Upper lobe of left lung (tissue), 4 donors: ENCODE measurements at regions not wholly inside any gene's neighbourhood (a gene's known extent, or its start where the extent isn't known, plus 50 kb on each side); places are given as distances from the start of the nearest gene placed in this dataset.

Experiments used
- POLR2A ChIP-seq, 4 donors: fragments of 450-650 bp; IDR thresholded peaks; one replicate each; pipeline ENCODE4 v1.5.1; 2016 to 2017; ENCODE audit warnings: antibody characterized with exemption in 4 of 4, mild to moderate bottlenecking in 2 of 4
- TF ChIP-seq, protein P1 (sequence below), 6 experiments: fragments of 450-650 bp in 4 of 6; fragments of 200-600 bp in 2 of 6; sonication (generic) in 2 of 6; IDR thresholded peaks; one replicate each; pipeline ENCODE4 v1.5.1; 2016 to 2019; ENCODE audit warnings: antibody characterized with exemption in 6 of 6

DNA sequence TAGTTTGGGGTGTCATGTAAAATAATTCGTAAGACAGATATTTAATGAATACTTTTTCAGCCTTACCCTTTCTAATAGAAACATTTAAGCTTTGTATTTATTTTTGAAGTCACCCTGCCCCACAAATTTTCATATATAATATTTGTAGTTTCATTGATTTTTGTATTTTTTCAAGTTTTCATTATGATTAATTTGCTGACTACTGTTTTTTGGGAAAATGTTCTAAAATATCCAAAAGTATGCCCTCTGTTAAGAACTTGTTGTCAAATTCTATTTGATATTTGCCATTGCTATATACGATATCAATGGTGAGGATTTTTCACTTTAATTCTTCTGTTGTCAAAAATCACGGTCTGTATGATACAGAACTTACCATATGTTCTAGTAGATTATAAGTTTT is 793.9 kb upstream of the CITED2 start:
- TF ChIP-seq, protein P1, sequence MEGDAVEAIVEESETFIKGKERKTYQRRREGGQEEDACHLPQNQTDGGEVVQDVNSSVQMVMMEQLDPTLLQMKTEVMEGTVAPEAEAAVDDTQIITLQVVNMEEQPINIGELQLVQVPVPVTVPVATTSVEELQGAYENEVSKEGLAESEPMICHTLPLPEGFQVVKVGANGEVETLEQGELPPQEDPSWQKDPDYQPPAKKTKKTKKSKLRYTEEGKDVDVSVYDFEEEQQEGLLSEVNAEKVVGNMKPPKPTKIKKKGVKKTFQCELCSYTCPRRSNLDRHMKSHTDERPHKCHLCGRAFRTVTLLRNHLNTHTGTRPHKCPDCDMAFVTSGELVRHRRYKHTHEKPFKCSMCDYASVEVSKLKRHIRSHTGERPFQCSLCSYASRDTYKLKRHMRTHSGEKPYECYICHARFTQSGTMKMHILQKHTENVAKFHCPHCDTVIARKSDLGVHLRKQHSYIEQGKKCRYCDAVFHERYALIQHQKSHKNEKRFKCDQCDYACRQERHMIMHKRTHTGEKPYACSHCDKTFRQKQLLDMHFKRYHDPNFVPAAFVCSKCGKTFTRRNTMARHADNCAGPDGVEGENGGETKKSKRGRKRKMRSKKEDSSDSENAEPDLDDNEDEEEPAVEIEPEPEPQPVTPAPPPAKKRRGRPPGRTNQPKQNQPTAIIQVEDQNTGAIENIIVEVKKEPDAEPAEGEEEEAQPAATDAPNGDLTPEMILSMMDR (IDR thresholded peaks at IDR 0.05), result no peak
- no peak for TF ChIP-seq POLR2A (IDR thresholded peaks at IDR 0.05)
